ENCODE measurements at regions not wholly inside any gene's neighbourhood (a gene's known extent, or its start where the extent isn't known, plus 50 kb on each side); places are given as distances from the start of the nearest gene placed in this dataset.

DNA sequence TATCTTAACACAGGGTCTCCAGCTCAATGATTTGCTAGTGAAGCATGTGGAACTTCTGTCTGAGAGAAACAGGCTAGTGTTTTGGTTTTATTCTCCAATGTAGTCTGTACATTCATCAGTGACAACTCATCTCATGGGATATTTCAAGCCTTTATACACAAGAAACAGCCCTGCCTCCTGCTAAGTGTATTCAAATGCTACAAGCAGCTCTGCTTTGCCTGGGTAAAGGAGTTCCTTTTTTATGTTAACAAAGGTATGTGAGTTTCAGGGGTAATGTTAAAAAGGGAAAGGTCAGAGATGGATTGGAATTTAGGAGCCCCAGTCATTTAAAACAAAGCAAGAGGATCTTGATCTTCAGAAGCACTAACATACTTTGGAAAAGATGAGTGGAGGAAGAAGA lies 498.7 kb downstream of the ISL1 start:
- Histone ChIP-seq H3K18ac (ENCODE audit: low read depth, low read length) (no peak overlapping the region), H3K56ac (ENCODE audit: extremely low read depth, insufficient read depth, low read length) (no peak overlapping the region), H4K8ac (ENCODE audit: low read depth in 2 of 2, low read length in 2 of 2) (no peak overlapping the region), H4K20me1 (ENCODE audit: insufficient read depth, low read length) (no peaks in the 10 kb centered on the region), H4K91ac (ENCODE audit: insufficient read depth, low read depth, low read length) (no peak overlapping the region), H3K36me3 (ENCODE audit: control insufficient read depth, insufficient read depth, low read length) (no peaks in the 10 kb centered on the region), H4K5ac (ENCODE audit: low read depth, low read length) (no peak overlapping the region), H2BK120ac (ENCODE audit: low read depth, low read length) (no peak overlapping the region), H2BK5ac (ENCODE audit: low read depth, low read length, poor library complexity, severe bottlenecking) (no peak overlapping the region), H3K79me1 (ENCODE audit: low read depth in 1 of 2, low read length in 2 of 2) (no peaks in the 10 kb centered on the region), H3K27ac (ENCODE audit: insufficient read depth, low read length) (no peak overlapping the region), H3K27me3 (ENCODE audit: control insufficient read depth, insufficient read depth, low read length) (no peaks in the 10 kb centered on the region), H3K4me2 (ENCODE audit: low read depth, low read length) (no peak overlapping the region), H3K9ac (ENCODE audit: low read depth, low read length) (no peak overlapping the region), H3K4ac (ENCODE audit: low read depth, low read length) (no peak overlapping the region), H3K4me3 (ENCODE audit: insufficient read depth, low read depth, low read length) (no peak overlapping the region), H3K9me3 (ENCODE audit: control insufficient read depth, insufficient read depth, low read length) (no peaks in the 10 kb centered on the region; the same call in none of the 2 replicates), H2AK9ac (replicated peaks; ENCODE audit: low read depth, low read length, poor library complexity) (no peak overlapping the region), H3K14ac (replicated peaks; ENCODE audit: low read depth, low read length) (no peak overlapping the region), H2AFZ (replicated peaks; ENCODE audit: low read length, poor library complexity) (no peak overlapping the region), H2BK15ac (ENCODE audit: low read depth, low read length) (no peak overlapping the region), H2AK5ac (ENCODE audit: low read depth, low read length) (no peak overlapping the region), H3K23ac (ENCODE audit: low read depth, low read length) (no peak overlapping the region), H2BK20ac (ENCODE audit: low read depth, low read length) (no peak overlapping the region), H3K9me1 (ENCODE audit: insufficient read depth, low read length) (no peaks in the 10 kb centered on the region), H3K4me1 (ENCODE audit: control insufficient read depth, insufficient read depth, low read length) (no peaks in the 10 kb centered on the region)
- DNase-seq = no peak
- no peak for ATAC-seq (ENCODE audit: low read depth)
- dilution Hi-C loops (cut with HindIII; ENCODE audit: low sequenced_read_pairs, unreplicated experiment) = no loop called here
- CTCF ChIA-PET = no interaction called here
- TF ChIP-seq RFX5 (IDR thresholded peaks at IDR 0.05; ENCODE audit: low read depth, low read length) (no peak), RCOR1 (IDR thresholded peaks at IDR 0.05; ENCODE audit: insufficient replicate concordance, low read length) (no peak), POLR2A (IDR thresholded peaks at IDR 0.05; ENCODE audit: low read depth, low read length) (no peak), CHD1 (IDR thresholded peaks at IDR 0.05; ENCODE audit: low read depth, low read length) (no peak), SMC3 (IDR thresholded peaks at IDR 0.05; ENCODE audit: low read depth, low read length) (no peak), BHLHE40 (IDR thresholded peaks at IDR 0.05; ENCODE audit: low read depth, low read length) (no peak), NFE2L2 (IDR thresholded peaks at IDR 0.05; ENCODE audit: low read depth, low read length) (no peak), MAZ (IDR thresholded peaks at IDR 0.05; ENCODE audit: borderline replicate concordance, low read depth, low read length) (no peak), RAD21 (IDR thresholded peaks at IDR 0.05; ENCODE audit: low read length) (no peak), MAFK (IDR thresholded peaks at IDR 0.05; ENCODE audit: low read depth, low read length) (no peak), FOS (IDR thresholded peaks at IDR 0.05; ENCODE audit: low read depth, low read length) (no peak), MXI1 (IDR thresholded peaks at IDR 0.05; ENCODE audit: borderline replicate concordance, low read depth, low read length) (no peak)
- TF ChIP-seq, protein P1, sequence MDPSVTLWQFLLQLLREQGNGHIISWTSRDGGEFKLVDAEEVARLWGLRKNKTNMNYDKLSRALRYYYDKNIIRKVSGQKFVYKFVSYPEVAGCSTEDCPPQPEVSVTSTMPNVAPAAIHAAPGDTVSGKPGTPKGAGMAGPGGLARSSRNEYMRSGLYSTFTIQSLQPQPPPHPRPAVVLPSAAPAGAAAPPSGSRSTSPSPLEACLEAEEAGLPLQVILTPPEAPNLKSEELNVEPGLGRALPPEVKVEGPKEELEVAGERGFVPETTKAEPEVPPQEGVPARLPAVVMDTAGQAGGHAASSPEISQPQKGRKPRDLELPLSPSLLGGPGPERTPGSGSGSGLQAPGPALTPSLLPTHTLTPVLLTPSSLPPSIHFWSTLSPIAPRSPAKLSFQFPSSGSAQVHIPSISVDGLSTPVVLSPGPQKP (IDR thresholded peaks at IDR 0.05; ENCODE audit: borderline replicate concordance, low read depth, low read length) = no peak
- TF ChIP-seq, protein P2, sequence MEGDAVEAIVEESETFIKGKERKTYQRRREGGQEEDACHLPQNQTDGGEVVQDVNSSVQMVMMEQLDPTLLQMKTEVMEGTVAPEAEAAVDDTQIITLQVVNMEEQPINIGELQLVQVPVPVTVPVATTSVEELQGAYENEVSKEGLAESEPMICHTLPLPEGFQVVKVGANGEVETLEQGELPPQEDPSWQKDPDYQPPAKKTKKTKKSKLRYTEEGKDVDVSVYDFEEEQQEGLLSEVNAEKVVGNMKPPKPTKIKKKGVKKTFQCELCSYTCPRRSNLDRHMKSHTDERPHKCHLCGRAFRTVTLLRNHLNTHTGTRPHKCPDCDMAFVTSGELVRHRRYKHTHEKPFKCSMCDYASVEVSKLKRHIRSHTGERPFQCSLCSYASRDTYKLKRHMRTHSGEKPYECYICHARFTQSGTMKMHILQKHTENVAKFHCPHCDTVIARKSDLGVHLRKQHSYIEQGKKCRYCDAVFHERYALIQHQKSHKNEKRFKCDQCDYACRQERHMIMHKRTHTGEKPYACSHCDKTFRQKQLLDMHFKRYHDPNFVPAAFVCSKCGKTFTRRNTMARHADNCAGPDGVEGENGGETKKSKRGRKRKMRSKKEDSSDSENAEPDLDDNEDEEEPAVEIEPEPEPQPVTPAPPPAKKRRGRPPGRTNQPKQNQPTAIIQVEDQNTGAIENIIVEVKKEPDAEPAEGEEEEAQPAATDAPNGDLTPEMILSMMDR (conservative IDR thresholded peaks at IDR 0.05; ENCODE audit: low read depth, low read length) = no peak
- TF ChIP-seq, protein P3, sequence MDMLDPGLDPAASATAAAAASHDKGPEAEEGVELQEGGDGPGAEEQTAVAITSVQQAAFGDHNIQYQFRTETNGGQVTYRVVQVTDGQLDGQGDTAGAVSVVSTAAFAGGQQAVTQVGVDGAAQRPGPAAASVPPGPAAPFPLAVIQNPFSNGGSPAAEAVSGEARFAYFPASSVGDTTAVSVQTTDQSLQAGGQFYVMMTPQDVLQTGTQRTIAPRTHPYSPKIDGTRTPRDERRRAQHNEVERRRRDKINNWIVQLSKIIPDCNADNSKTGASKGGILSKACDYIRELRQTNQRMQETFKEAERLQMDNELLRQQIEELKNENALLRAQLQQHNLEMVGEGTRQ (IDR thresholded peaks at IDR 0.05; ENCODE audit: low read depth, low read length) = no peak
- in situ Hi-C loops (cut with MboI; ENCODE audit: low sequenced_read_pairs) = no loop called here
- no TSS peak for BruUV-seq (replicated peaks)
- intact Hi-C loops (cut with micrococcal nuclease) = no loop called here
- POLR2A ChIA-PET (ENCODE audit: unreplicated experiment) = no interaction called here

All from IMR-90 (cell line).